Astrocyte (in vitro differentiated cells and primary cell): ENCODE measurements at regions not wholly inside any gene's neighbourhood (a gene's known extent, or its start where the extent isn't known, plus 50 kb on each side); places are given as distances from the start of the nearest gene placed in this dataset.

Experiments used
- EZH2 ChIP-seq: IDR thresholded peaks from 2 replicates; pipeline ENCODE4 v1.6.1; 2012; ENCODE audit warnings: mild to moderate bottlenecking, low read length, inconsistent platforms; ENCODE audit not compliant: insufficient read depth
- TF ChIP-seq, protein P1 (sequence below): IDR thresholded peaks from 2 replicates; pipeline ENCODE4 v1.5.1; 2011; ENCODE audit warnings: low read depth, mild to moderate bottlenecking, inconsistent platforms, low read length, moderate library complexity; ENCODE audit not compliant: insufficient read depth

DNA sequence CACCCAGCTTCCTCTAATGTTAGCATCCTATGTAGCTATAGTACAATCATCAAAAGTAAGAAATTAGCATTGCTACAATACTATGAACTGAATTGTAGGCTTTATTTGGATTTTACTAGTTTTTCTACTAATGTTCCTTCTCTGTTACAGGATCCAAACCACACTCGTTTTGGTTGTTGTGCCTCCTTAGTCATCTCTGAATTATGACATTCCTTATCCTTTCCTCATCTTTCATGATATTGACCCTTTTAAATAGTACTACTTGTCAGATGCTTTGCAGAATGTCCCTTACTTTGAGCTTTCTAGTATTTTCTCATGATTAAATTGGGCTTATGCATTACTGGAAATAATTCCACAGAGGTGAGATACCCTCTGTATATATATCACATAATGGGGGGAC, 265.4 kb downstream of the VPS13C start:
- TF ChIP-seq, protein P1, sequence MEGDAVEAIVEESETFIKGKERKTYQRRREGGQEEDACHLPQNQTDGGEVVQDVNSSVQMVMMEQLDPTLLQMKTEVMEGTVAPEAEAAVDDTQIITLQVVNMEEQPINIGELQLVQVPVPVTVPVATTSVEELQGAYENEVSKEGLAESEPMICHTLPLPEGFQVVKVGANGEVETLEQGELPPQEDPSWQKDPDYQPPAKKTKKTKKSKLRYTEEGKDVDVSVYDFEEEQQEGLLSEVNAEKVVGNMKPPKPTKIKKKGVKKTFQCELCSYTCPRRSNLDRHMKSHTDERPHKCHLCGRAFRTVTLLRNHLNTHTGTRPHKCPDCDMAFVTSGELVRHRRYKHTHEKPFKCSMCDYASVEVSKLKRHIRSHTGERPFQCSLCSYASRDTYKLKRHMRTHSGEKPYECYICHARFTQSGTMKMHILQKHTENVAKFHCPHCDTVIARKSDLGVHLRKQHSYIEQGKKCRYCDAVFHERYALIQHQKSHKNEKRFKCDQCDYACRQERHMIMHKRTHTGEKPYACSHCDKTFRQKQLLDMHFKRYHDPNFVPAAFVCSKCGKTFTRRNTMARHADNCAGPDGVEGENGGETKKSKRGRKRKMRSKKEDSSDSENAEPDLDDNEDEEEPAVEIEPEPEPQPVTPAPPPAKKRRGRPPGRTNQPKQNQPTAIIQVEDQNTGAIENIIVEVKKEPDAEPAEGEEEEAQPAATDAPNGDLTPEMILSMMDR: no peak
- TF ChIP-seq EZH2: no peak
